ENCODE measurements at regions not wholly inside any gene's neighbourhood (a gene's known extent, or its start where the extent isn't known, plus 50 kb on each side); places are given as distances from the start of the nearest gene placed in this dataset.
"Not testable (repeated sequence)": the region's sequence is repeated elsewhere in the genome, so short reads cannot be mapped to it uniquely, and the experiment has no call there.

GRCh38 chr5:98393205-98393604, 380.3 kb upstream of the RGMB start:
- not testable (repeated sequence) for TF ChIP-seq CTCF (conservative IDR thresholded peaks at IDR 0.05); ZFX (IDR thresholded peaks at IDR 0.05)

Data from C4-2B (cell line).